HCT116 (cell line): ENCODE measurements at regions not wholly inside any gene's neighbourhood (a gene's known extent, or its start where the extent isn't known, plus 50 kb on each side); places are given as distances from the start of the nearest gene placed in this dataset.

Experiments
- ATAC-seq: fragments of 200-7000 bp; cut with Tn5 transposase; 2 replicates; pipeline ENCODE4 v1.9.1; 2020; ENCODE audit warnings: mild to moderate bottlenecking, moderate library complexity
- BruUV-seq: library from RNA; stranded (reverse); fragments of 400-500 nt; replicated peaks from 2 replicates; lab custom pipeline; 2021; lab: Mats Ljungman, UMichigan
- CTCF ChIA-PET: fragments of 300-600 bp; sonication (Branson Sonifier 250); formaldehyde crosslinking; loops from one replicate; lab custom pipeline; 2021; ENCODE audit warnings: antibody characterized with exemption; lab: Charles Lee
- POLR2A ChIA-PET: fragments of 300-600, 350-600 bp; sonication (Branson Sonifier 250); formaldehyde crosslinking; loops from one replicate; lab custom pipeline; 2021; ENCODE audit warnings: antibody characterized with exemption; lab: Charles Lee
- RAD21 ChIA-PET, 2 experiments: fragments of 300-600 bp; sonication (Branson Sonifier 250); formaldehyde crosslinking; loops; one replicate each; lab custom pipeline; 2023; ENCODE audit warnings: low total read pairs in 2 of 2; ENCODE audit not compliant: uncharacterized antibody in 2 of 2, unreplicated experiment in 2 of 2, low non-redundant PET in 1 of 2; lab: Charles Lee
- DNase-seq: peaks from one replicate; pipeline ENCODE4 v3.0.0-alpha.2; 2010; ENCODE audit warnings: low read depth, low spot score
- H2AFZ ChIP-seq: fragments of 200-600 bp; shearing (Covaris generic), sonication (generic); 2 replicates; pipeline ENCODE4 v1.6.1; 2017; ENCODE audit warnings: low read depth, mixed run types, mixed read lengths, antibody characterized with exemption, low read length; ENCODE audit not compliant: poor library complexity, severe bottlenecking
- H3K27ac ChIP-seq: 2 replicates; pipeline ENCODE4 v1.5.1; 2012; ENCODE audit warnings: low read depth, low read length
- H3K27me3 ChIP-seq: fragments of 200-600 bp; sonication (generic); 2 replicates; pipeline ENCODE4 v1.6.1; 2016; ENCODE audit warnings: mixed run types, low read length, mixed read lengths; ENCODE audit not compliant: insufficient read depth
- H3K36me3 ChIP-seq, 2 experiments: fragments of 200-500 bp in 1 of 2; fragments of 200-600 bp in 1 of 2; sonication (Bioruptor generic) in 1 of 2; sonication (generic) in 1 of 2; 2 replicates each; pipeline versions ENCODE4 v1.5.1 to v1.6.1; 2014 to 2016; ENCODE audit warnings: low read length in 2 of 2, inconsistent platforms in 1 of 2, mixed read lengths in 1 of 2, mixed run types in 1 of 2; ENCODE audit not compliant: insufficient read depth in 2 of 2, control insufficient read depth in 1 of 2
- H3K4me1 ChIP-seq, 2 experiments: fragments of 200-600 bp in 1 of 2; sonication (generic) in 1 of 2; 2 replicates each; pipeline versions ENCODE4 v1.5.1 to v1.6.1; 2012 to 2017; ENCODE audit warnings: low read length in 2 of 2, inconsistent platforms in 1 of 2, mild to moderate bottlenecking in 1 of 2, mixed read lengths in 1 of 2, mixed run types in 1 of 2, moderate library complexity in 1 of 2; ENCODE audit not compliant: insufficient read depth in 2 of 2, control insufficient read depth in 1 of 2
- H3K4me2 ChIP-seq: fragments of 200-600 bp; sonication (generic); 2 replicates; pipeline ENCODE4 v1.6.1; 2017; ENCODE audit warnings: mixed run types, low read length, mixed read lengths
- H3K4me3 ChIP-seq, 2 experiments: fragments of 200-600 bp in 1 of 2; sonication (generic) in 1 of 2; replicated peaks in 1 of 2; 2 replicates each; pipeline ENCODE4 v1.5.1; 2011 to 2016; ENCODE audit warnings: low read length in 2 of 2, control low read depth in 1 of 2, low read depth in 1 of 2, mild to moderate bottlenecking in 1 of 2, mixed read lengths in 1 of 2, mixed run types in 1 of 2
- H3K79me2 ChIP-seq: fragments of 200-600 bp; sonication (generic); 2 replicates; pipeline ENCODE4 v1.6.1; 2017; ENCODE audit warnings: mild to moderate bottlenecking, mixed run types, low read length, moderate library complexity, mixed read lengths; ENCODE audit not compliant: insufficient read depth
- H3K9ac ChIP-seq: fragments of 200-600 bp; sonication (generic); 2 replicates; pipeline ENCODE4 v1.6.1; 2016; ENCODE audit warnings: low read length, mixed read lengths
- H3K9me2 ChIP-seq: fragments of 200-600 bp; sonication (generic), shearing (Covaris generic); 2 replicates; pipeline ENCODE4 v1.6.1; 2017; ENCODE audit warnings: mixed run types, mild to moderate bottlenecking, moderate library complexity; ENCODE audit not compliant: insufficient read depth
- H3K9me3 ChIP-seq, 2 experiments: fragments of 200-500 bp in 1 of 2; fragments of 200-600 bp in 1 of 2; sonication (Bioruptor generic) in 1 of 2; sonication (generic) in 1 of 2; 2 replicates each; pipeline ENCODE4 v1.6.1; 2014 to 2017; ENCODE audit warnings: low read length in 2 of 2, mixed read lengths in 2 of 2, inconsistent platforms in 1 of 2, low read depth in 1 of 2, mild to moderate bottlenecking in 1 of 2, mixed run types in 1 of 2, moderate library complexity in 1 of 2; ENCODE audit not compliant: control insufficient read depth in 1 of 2, insufficient read depth in 1 of 2
- H4K20me1 ChIP-seq: fragments of 200-600 bp; sonication (generic), shearing (Covaris generic); 2 replicates; pipeline ENCODE4 v1.6.1; 2017; ENCODE audit warnings: mixed run types, mild to moderate bottlenecking, moderate library complexity; ENCODE audit not compliant: insufficient read depth
- EGR1 ChIP-seq: IDR thresholded peaks from 2 replicates; pipeline ENCODE4 v1.6.1; 2012; ENCODE audit warnings: low read depth
- EZH2 ChIP-seq: fragments of 200-600 bp; sonication (generic); IDR thresholded peaks from 2 replicates; pipeline ENCODE4 v1.6.1; 2017; ENCODE audit warnings: antibody characterized with exemption, mixed run types
- TCF7L2 ChIP-seq: IDR thresholded peaks from 2 replicates; pipeline ENCODE4 v1.7.0; 2011; ENCODE audit warnings: borderline replicate concordance, inconsistent platforms; ENCODE audit not compliant: insufficient read depth, insufficient read length; ENCODE audit errors: extremely low read depth
- ZNF274 ChIP-seq: fragments of 200-500 bp; sonication (Bioruptor generic); IDR thresholded peaks from 2 replicates; pipeline ENCODE4 v1.6.1; 2014; ENCODE audit warnings: mild to moderate bottlenecking, low read depth, low read length, inconsistent platforms
- intact Hi-C: fragments of 100-400 bp; cut with micrococcal nuclease; formaldehyde crosslinking; loops from 2 replicates; pipeline ENCODE4 v1.10.0; 2022
- TF ChIP-seq, protein P1 (sequence below): IDR thresholded peaks from 2 replicates; pipeline ENCODE4 v1.6.1; 2012
- TF ChIP-seq, protein P2 (sequence below): IDR thresholded peaks from 2 replicates; pipeline ENCODE4 v1.6.1; 2012
- TF ChIP-seq, protein P3 (sequence below): IDR thresholded peaks from 2 replicates; pipeline ENCODE4 v1.6.1; 2011; ENCODE audit warnings: mild to moderate bottlenecking, low read length, moderate library complexity; ENCODE audit not compliant: insufficient replicate concordance; ENCODE audit errors: extremely low read depth
- TF ChIP-seq, protein P4 (sequence below): IDR thresholded peaks from 2 replicates; pipeline ENCODE4 v1.6.1; 2012; ENCODE audit warnings: low read depth

DNA sequence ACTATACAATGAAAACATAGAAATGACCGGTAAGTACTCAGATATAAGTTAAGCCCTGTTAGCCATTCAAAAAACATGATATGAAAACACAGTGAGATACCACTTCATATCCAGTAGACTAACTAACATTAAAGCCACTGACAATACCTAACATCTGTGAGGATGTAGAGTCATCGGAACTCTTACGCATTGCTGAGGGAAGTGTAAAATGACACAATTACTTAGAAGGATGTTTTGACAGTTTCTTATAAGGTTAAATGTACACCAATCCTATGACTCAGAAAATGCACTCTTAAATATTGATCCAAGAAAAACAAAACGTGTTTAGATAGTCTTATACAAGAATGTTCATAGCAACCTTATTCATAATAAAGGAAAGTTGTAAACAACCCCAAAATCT is 782.9 kb downstream of the BCL11B start:
- no peak for ATAC-seq

DNA sequence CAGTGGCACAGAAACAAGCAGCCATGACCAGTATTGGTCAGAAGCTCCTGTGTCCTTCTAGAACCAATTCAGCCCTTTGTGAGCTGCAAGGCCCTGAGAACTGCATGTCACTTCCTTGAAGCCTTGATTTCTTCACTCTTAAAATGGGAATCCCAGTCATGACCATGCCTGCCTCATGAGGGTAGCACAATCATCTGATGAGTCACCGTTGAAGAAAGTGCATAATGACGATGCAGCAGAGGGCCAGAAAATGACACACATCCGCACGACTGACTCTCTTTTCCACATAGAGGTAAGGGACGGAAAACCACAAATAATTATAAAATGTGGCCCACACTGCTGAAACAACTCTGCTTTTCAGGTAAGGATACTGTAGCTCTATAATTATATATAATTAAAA is 777.4 kb downstream of the BCL11B start:
- ChIA-PET POLR2A (no interaction called here), CTCF (no interaction called here), RAD21 (no interaction called here)
- Histone ChIP-seq H3K9ac (no peak overlapping the region), H3K9me2 (no peaks in the 10 kb centered on the region), H3K9me3 (peaks cover 0 to 3% of the 10 kb centered on the region in 2 experiments; a peak in 2 of 4 replicates), H3K4me2 (no peak overlapping the region), H3K27me3 (no peaks in the 10 kb centered on the region), H3K4me1 (no peaks in the 10 kb centered on the region), H2AFZ (no peak overlapping the region), H3K27ac (no peak overlapping the region), H3K4me3 (no peak overlapping the region), H3K36me3 (no peaks in the 10 kb centered on the region), H3K79me2 (no peaks in the 10 kb centered on the region), H4K20me1 (no peaks in the 10 kb centered on the region; the same call in 1 of the 2 replicates)
- BruUV-seq: no TSS peak
- intact Hi-C loops: no loop called here
- DNase-seq (no peak), ATAC-seq (no peak)
- TF ChIP-seq TCF7L2 (no peak), EZH2 (no peak)
- TF ChIP-seq, protein P1, sequence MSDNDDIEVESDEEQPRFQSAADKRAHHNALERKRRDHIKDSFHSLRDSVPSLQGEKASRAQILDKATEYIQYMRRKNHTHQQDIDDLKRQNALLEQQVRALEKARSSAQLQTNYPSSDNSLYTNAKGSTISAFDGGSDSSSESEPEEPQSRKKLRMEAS: no peak
- TF ChIP-seq, protein P2, sequence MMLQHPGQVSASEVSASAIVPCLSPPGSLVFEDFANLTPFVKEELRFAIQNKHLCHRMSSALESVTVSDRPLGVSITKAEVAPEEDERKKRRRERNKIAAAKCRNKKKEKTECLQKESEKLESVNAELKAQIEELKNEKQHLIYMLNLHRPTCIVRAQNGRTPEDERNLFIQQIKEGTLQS: no peak
- TF ChIP-seq, protein P3, sequence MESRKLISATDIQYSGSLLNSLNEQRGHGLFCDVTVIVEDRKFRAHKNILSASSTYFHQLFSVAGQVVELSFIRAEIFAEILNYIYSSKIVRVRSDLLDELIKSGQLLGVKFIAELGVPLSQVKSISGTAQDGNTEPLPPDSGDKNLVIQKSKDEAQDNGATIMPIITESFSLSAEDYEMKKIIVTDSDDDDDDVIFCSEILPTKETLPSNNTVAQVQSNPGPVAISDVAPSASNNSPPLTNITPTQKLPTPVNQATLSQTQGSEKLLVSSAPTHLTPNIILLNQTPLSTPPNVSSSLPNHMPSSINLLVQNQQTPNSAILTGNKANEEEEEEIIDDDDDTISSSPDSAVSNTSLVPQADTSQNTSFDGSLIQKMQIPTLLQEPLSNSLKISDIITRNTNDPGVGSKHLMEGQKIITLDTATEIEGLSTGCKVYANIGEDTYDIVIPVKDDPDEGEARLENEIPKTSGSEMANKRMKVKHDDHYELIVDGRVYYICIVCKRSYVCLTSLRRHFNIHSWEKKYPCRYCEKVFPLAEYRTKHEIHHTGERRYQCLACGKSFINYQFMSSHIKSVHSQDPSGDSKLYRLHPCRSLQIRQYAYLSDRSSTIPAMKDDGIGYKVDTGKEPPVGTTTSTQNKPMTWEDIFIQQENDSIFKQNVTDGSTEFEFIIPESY: no peak
- TF ChIP-seq, protein P4, sequence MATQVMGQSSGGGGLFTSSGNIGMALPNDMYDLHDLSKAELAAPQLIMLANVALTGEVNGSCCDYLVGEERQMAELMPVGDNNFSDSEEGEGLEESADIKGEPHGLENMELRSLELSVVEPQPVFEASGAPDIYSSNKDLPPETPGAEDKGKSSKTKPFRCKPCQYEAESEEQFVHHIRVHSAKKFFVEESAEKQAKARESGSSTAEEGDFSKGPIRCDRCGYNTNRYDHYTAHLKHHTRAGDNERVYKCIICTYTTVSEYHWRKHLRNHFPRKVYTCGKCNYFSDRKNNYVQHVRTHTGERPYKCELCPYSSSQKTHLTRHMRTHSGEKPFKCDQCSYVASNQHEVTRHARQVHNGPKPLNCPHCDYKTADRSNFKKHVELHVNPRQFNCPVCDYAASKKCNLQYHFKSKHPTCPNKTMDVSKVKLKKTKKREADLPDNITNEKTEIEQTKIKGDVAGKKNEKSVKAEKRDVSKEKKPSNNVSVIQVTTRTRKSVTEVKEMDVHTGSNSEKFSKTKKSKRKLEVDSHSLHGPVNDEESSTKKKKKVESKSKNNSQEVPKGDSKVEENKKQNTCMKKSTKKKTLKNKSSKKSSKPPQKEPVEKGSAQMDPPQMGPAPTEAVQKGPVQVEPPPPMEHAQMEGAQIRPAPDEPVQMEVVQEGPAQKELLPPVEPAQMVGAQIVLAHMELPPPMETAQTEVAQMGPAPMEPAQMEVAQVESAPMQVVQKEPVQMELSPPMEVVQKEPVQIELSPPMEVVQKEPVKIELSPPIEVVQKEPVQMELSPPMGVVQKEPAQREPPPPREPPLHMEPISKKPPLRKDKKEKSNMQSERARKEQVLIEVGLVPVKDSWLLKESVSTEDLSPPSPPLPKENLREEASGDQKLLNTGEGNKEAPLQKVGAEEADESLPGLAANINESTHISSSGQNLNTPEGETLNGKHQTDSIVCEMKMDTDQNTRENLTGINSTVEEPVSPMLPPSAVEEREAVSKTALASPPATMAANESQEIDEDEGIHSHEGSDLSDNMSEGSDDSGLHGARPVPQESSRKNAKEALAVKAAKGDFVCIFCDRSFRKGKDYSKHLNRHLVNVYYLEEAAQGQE: no peak

More for the DNA sequence above, 782.9 kb downstream of the BCL11B start:
- H3K36me3 ChIP-seq: no peaks in the 10 kb centered on the region
- H3K79me2 ChIP-seq: no peaks in the 10 kb centered on the region
- H3K27me3 ChIP-seq: no peaks in the 10 kb centered on the region
- H3K4me3 ChIP-seq: no peak overlapping the region
- intact Hi-C loops: no loop called here
- ChIA-PET RAD21 (no interaction called here), POLR2A (no interaction called here), CTCF (no interaction called here)
- no peak overlapping the region for H2AFZ ChIP-seq
- TF ChIP-seq, protein P2: no peak
- TF ChIP-seq TCF7L2: no peak
- TF ChIP-seq EGR1: no peak
- no peak for TF ChIP-seq ZNF274
- TF ChIP-seq, protein P1: no peak
- no peak for DNase-seq
- no peaks in the 10 kb centered on the region for H3K4me1 ChIP-seq
- no peaks in the 10 kb centered on the region; the same call in 1 of the 2 replicates for H4K20me1 ChIP-seq
- no TSS peak for BruUV-seq
- H3K9me3 ChIP-seq: no peaks in the 10 kb centered on the region; a peak in 1 of 4 replicates
- no peak overlapping the region for H3K9ac ChIP-seq
- H3K9me2 ChIP-seq: no peaks in the 10 kb centered on the region
- no peak overlapping the region for H3K27ac ChIP-seq
- no peak overlapping the region for H3K4me2 ChIP-seq
